GM18870 (cell line): ENCODE measurements at regions not wholly inside any gene's neighbourhood (a gene's known extent, or its start where the extent isn't known, plus 50 kb on each side); places are given as distances from the start of the nearest gene placed in this dataset.
A peak's percentile ranks its signal among the peaks of the same experiment; 100 is the strongest.

Experiments
- ATAC-seq: cut with Tn5 transposase; IDR thresholded peaks from one replicate; pipeline ENCODE4 v1.9.1; 2021; ENCODE audit warnings: moderate library complexity; ENCODE audit not compliant: unreplicated experiment

DNA sequence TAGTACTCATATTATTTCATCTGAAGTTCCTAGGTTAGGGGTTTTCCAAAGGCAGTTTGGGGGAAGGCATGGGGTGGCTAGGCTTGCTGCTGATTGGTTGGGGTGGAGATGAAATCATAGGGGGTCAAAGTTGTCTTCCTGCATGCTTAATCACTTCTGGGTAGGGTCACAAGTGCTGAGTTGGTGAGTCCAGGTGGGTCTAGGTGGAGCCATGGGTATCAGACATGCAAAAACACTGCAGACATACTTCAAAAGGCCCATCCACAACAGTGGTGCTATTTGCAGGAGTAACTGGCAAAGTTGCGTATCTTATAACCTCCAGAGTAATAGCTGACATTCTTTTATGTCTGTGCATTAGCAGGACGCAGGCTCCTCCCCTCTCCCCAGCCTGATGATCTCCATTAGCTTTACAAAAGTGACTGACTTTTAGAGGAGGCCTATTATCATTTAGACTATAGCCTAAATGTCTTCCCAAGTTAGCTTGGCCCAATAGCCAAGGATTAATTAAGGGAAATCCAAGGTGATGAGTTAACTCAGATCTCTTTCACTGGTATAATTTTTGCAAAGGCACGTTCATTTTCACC, 374.4 kb upstream of the PRMT6 start:
- no peak for ATAC-seq

DNA sequence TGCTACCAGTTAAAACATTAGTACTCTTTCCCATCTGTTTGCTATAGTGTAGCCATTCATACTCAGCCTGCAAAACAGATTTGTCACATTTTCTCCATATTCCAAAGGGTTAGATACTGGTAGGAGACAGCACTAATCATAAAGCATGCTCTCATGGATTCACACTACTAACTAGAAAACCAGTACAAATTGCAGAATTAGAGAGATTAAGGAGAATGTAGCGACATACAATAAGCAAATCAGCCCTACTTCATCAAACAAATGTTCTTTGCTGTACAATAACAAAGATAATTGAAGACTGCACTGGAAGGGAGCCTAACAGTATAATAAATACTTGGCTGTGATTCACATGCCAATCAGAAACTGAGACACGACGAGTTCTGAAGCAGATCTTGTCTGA, 368.0 kb upstream of the PRMT6 start:
- ATAC-seq: no peak

DNA sequence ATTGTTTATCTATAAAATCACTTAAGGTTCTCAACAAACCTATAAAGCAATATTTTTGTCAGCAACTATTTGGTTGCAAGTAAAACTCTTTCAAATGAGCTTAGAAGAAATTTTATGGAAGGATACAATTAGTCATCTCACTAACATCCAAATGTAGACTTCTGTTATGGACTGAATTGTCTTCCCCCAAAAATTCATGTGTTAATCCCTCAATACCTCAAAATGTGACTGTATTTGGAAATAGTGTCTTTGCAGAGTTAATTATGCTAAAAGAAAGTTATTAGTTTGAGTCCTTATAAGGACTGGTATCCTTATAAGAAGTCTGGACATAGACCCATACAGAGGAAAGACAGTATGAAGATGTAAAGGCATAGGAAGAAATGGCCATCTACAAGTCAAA, 357.8 kb upstream of the PRMT6 start:
- no peak for ATAC-seq

DNA sequence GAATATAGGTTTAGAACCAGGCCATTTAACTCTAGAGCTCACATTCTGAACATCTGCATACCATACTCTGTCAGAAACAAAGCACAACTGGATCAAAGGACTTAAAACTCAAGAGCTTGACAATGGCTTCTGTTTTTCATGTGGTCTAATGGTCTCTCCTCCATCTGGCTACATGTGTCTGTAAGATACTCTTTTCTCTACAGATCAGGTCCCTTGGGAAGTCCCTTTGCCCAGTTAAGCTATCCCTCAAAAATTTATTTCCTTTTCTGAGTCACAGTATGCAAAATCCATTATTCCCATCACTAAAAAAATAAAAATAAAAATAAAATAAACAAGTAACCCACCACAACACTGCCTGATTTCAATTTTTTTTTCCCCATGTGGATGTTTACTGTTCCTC, 357.0 kb upstream of the PRMT6 start:
- ATAC-seq: no peak

DNA sequence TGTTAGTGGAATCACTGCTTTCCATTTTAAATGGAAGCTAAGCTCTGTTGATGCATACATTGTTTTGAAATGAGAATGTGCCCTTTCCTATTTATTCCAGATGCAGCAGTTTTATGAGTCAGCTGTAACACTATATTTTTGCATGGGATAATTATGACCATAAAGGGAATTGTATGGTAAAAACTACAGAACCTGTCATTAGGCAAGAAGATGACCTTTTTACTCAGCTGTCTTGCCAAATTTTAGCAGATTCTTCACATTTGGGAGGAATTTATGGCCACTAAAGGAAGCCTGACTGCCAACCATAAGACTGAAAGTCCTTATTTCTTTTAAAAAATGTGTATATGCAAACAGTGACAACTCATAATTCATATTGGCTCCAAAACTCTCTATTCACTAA, 356.3 kb upstream of the PRMT6 start:
- no peak for ATAC-seq

DNA sequence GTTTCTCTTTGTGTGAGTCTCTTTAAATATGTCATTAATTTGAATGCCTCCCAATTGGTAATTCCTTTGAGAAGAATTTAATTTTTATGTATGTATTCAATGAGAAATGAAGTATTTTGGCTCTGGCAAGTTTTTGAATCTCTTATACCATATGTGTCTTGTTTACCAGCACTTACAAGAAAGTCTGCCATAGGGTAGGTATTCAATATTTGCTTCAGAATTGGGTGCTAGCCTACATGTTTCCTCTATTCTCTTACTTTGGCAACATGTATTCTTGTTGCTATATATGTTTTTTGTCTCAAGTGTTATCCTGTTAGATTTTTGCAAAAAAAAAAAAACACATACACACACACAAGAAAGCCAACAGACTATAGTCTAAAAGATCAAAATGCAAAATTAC, 350.5 kb upstream of the PRMT6 start:
- ATAC-seq: no peak

DNA sequence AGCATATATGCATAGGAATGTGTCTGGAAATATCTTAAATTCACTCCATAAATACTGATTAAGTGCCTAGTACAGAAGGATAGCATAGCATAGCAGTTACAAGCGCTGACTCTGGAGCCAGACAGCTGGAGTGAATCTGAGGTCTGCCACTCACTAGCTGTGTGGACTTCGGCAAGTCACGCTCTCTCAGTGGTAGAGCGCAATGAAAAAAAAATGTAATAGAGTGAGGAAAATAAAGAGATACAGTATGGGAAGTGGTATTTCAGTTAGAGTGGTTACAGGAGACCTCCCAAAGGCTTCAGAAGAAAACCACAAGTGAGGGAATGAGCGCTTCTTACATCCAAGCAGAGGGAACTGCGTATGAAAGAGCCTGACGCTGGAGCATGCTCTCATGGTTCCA, 338.9 kb upstream of the PRMT6 start:
- ATAC-seq: no peak

DNA sequence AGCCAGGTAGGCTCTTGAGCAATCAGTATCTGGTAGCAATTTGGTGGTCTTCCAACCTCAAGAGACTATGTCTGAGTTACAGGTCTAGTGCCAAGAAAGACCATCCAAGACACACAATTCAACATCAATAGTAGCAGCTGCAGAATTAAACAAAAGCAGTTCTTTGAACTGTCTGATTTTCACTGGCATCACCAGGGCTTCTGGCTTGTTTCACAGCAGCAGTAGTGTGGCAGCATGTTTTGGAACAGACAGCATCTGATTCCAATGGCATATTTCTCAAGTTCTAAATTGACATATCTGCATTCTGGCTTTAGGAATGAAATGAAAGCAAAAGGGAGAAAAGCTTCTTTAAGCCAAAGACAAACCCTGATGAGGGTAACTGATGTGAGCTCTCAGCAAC, 334.7 kb upstream of the PRMT6 start:
- no peak for ATAC-seq

DNA sequence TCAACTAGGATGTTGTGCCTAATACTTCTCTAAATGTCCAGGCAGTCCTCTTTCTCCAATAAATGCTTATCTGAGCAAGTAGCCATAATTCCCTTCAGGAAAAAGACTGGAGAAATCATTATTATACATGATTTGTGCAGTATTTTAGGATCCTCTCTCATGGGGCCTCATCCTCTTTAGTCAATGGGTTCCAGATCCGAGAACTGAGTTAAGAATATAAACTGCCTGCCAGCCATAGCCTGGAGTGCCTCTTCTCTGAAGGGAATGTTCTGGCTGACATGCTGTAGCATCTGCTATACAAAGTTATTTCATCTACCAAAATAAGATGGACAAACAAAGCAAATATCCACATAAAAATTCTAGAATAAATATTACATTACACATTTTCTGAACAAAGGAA, 334.0 kb upstream of the PRMT6 start:
- no peak for ATAC-seq

DNA sequence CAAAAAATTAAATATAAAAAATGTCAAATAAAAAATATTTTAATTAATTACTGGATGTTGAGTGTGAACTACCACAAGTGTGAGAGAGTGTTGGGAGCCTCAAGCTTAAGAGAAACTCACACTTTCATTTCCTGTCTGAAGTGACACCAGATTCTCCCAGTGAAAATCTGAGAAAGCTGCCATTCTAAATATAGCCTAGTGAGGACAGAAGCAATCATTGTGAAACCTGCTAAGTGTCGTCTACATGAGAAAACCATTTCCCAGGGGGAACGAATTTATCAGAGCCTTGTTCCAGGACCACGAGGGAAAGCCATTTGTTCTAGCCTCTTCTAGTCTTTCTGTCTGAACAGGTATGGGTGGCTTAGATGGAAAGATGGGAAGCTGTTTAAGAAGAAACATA, 329.3 kb upstream of the PRMT6 start:
- peak; percentile 96 for ATAC-seq

DNA sequence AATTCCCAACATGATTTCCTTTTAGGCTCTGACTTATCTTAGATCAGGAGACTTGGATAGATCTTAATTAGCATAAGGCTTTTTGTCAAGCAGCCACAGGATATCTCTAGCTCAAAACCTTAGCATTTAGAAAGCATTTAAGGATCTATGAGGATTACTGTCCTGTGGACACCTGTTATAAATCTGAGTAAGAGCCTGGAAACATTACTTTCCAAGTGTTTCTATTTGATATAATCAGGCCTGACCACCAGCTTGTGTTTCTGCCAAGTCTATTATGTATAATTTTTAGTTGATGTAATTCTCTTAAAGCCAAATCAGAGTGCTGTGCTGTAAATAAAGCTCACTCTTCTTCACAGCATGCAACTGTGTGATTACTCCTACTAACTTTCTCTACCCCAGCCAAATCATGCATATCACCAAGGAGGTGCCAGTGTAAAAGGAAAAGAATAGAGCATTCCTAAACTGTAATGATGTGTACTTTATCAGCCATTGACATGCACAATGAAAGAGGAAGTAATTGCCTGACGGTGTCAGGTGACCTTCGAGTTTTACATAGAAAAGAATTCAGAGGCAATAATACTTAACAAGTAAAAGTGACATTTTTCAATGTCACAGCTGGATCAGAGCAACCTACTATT, 309.9 kb upstream of the PRMT6 start:
- ATAC-seq: no peak

DNA sequence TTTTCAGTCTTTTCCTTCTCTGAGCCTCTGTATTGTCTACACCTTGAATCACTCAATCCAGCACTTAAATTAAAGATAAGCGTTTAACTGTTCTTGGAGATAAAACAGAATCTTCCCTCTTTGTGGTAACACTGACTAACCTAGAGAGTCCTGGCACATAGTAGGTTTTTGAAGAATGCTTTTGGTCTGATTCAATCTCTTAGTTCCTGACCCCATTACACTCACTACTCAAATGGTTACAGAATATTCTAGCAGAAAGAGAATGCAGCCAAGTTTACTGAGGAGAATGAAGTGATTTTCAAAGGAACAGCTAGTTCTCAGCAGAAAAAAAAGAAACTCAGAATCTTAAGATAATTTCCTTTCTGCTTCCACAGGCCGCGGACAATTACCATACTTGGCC, 309.2 kb upstream of the PRMT6 start:
- no peak for ATAC-seq

DNA sequence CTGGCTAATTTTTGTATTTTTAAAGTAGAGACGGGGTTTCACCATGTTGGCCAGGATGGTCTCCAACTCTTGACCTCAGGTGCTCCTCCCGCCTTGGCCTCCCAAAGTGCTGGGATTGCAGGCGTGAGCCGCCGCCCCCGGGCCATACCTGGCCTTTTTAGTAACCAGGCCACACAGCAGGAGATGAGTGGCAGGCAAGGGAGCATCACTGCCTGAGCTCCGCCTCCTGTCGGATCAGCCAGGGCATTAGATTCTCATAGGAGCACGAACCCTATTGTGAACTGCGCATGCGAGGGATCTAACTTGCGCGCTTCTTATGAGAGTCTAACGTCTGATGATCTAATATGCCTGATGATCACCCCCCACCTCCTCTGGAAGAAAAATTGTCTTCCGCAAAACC, 308.7 kb upstream of the PRMT6 start:
- no peak for ATAC-seq

DNA sequence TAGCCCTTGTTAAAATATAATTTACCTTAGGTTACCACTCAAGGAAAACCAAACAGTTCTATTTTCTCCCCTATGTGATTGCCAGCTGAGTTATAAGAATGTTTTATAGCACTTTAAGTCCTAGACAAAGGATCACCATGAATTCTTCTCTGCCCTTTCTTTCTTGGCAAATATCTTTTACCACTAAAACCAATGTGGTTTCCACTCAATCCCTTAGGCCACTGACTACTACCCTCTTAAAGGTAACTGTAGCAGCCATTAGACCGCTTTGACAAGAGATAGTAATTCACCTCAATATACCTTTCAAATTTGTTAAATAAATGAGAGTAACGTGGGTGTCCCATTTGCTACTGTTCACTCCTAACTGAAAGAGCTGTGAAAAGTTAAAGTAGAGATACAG, 307.9 kb upstream of the PRMT6 start:
- ATAC-seq: no peak

DNA sequence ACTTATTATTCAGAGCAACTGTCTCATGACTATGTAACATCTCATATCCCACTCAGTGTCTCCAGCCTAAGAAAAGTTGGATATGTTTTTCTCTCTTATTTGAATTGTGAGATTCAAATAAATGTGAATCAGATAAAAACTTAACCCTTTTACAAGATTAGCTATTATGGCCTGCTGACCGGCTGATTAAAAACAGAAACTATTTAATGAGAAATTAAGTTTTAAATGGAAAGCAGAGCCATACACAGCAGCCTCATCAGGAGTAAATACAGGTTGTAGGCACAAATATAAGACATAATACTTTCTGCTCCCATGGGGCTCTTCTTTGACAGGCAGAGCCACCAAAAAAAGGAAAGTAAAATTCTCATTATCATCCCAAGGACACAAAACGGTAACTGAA, 307.0 kb upstream of the PRMT6 start:
- no peak for ATAC-seq

DNA sequence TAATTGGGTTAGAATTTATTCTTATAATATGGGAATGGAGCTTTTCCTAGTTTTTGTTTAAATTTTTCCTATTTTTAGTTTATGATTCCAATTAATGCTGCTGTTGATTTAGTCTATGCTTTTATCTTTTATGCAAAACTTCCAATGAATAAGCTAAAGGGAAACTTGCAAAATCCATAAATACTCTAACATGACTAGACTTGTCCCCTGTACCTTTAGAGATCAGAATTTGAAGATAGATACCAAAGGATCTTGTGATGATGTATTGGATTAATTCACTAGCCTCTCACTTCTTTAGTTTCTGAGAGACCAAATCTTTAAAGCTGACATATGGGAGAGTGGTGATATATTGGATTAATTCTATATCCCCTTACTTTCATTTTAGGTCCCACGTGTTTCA, 306.6 kb upstream of the PRMT6 start:
- ATAC-seq: no peak

DNA sequence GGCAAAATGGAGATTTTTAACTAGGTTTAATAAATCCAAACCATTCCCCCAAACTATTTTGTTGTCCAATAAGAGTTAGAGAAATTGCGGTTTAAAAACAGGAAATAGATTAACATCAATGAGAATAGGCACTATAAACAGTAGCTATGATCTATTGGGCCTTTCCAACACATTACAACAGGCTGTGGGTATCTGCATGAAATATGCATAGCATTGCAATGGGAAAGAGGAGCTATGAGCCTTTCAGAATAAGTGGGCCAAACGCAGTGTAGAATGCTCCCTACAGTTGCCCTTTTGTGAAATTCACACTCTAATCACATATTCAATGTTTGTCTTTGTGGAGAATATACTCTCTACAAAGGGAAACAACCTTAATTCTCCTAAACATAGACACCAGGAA, 305.5 kb upstream of the PRMT6 start:
- ATAC-seq: no peak

DNA sequence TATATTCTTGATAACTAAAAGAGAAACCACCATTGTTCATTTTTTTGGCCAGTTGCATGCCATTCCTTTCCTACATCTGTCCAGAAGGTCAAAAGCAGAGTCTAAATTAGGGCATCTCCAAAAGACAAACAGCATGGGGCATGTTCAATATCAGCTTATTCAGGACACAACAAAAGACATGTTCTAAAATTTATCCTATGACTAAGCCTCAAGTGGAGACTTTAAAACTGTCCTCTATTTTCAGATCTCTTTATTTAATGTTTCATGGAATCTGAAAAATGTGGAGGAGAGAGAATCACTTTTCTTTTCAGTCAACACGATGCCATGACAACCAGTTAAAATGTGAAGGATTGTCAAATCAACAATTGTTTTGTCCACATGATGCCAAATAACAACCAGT, 303.4 kb upstream of the PRMT6 start:
- ATAC-seq: no peak

DNA sequence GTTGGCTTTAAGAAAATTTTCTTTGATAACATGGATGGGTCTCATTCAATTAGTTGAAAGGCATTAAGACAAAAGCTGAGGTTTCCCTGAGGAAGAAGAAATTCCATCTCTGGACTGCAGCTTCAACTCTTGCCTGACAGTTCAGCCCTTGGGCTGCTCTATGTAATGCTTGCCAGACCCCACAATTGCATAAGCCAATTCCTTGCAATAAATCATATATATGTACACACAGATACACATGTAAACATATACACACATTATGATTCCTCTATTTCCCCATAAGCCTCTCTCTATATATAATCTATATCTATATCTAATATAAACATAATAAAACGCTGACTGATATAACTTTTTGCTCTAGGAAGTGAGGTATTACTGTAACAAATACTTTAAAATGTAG, 301.5 kb upstream of the PRMT6 start:
- ATAC-seq: no peak

DNA sequence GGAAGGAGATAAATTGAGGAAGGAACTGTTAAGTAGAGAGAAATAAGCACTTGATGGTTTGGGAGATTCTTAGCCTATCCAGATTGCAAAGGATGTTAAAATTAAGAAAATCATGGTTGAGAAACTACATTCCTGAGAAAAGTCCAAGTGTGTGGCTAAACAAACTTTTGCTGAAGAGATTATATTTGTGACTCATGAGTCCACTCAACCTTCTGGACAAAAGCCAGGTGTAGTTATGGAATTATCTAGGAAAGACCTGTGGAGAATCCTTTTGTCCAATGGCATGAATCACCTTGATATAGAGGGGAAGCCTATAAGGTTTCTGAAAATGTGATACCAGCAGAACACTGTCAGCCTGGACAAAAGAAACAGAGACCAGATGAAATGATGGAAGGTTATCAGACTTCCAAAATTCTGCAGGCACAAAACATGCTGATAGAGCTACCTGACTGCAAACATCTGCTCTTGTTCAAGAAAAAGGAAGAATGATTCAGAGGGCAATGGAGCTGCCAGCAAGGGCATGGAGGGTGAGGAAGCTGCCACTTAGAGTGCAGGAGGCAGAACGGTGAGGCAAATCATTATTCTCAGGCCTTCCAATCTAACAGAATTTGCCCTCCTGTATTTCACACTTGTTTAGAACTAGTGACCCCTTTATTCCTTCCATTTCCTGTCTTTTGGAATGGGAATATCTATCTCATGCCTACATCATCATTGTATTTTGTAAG, 300.6 kb upstream of the PRMT6 start:
- no peak for ATAC-seq

DNA sequence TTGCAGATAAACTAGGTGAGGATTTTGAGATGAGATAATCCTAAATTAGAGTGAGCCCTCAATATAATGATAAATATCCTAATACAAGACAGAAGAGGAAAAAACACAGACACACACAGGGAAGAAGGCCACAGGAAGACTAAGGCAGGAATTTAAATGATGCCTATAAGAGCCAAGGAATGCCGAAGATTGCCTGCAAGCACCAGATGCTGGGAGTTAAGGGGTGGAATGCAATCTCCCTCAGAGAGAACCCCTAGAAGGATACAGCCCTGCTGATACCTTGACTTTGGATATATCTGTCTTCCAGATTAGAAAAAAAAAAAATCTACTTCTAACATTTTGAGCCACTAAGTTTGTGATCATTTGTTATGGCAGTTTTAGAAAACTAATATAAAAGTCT, 299.7 kb upstream of the PRMT6 start:
- ATAC-seq: no peak

DNA sequence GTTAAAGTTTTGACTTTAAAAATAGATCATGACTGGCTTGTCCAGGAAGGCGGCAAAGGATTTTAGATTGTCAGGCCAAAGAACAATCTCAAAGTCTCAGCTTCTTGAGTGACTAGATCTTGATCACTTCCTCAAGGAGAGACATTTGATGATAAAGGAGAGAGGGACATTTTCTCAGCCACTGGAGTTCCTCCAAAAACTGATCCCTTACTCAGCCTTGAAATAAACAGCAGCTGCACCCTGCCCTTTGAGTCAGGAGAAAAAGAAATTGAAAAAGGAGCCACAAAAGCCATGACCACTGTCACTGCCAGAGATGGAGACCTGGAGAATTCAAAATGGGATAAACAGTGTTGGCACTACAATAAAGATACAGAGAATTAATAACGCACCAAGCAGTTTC, 288.4 kb upstream of the PRMT6 start:
- ATAC-seq: no peak

DNA sequence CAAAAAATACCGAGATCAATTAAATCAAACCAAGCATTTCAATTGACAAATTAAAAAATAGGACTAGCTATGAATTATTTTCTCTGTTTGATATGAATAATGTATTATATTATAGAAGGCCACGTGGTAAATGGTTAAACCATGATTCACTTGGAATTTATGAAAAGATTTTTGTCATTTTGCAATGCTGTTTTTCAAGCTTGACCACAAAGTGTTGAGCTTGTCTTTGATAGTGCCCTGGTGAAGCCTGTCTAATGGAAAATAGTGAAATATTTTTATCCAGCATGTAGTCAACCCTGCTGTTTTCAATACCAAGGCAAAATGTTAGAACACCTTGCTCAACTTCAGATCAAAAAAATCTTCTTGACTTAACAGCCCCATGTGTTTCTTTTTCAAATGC, 288.0 kb upstream of the PRMT6 start:
- ATAC-seq: no peak
